HEK293 (cell line): ENCODE measurements at regions not wholly inside any gene's neighbourhood (a gene's known extent, or its start where the extent isn't known, plus 50 kb on each side); places are given as distances from the start of the nearest gene placed in this dataset.
"Not testable (repeated sequence)": the region's sequence is repeated elsewhere in the genome, so short reads cannot be mapped to it uniquely, and the experiment has no call there.

Experiments
- CTCF ChIA-PET: fragments of 350-600 bp; formaldehyde crosslinking; extraction: SDS; loops from one replicate; lab custom pipeline; 2021; ENCODE audit warnings: antibody characterized with exemption; lab: Yijun Ruan, JAX
- POLR2A ChIA-PET: fragments of 300-600 bp; formaldehyde crosslinking; extraction: SDS; loops from one replicate; lab custom pipeline; 2020; ENCODE audit warnings: antibody characterized with exemption, inconsistent platforms; lab: Yijun Ruan, JAX
- H3K27ac ChIP-seq: fragments of 200-500 bp; sonication (Bioruptor generic); 2 replicates; pipeline ENCODE4 v1.5.1; 2014; ENCODE audit warnings: low read depth, low read length, control low read depth, inconsistent platforms; ENCODE audit errors: extremely low read depth
- H3K36me3 ChIP-seq, 2 experiments: fragments of 200-500 bp in 1 of 2; sonication (Bioruptor generic) in 1 of 2; 1 replicate in 1 of 2; 2 replicates in 1 of 2; pipeline ENCODE4 v1.5.1; 2014 to 2017; ENCODE audit warnings: inconsistent platforms in 2 of 2, low read length in 2 of 2; ENCODE audit not compliant: control insufficient read depth in 2 of 2, insufficient read depth in 1 of 2
- H3K4me1 ChIP-seq: fragments of 200-500 bp; sonication (Bioruptor generic); 2 replicates; pipeline ENCODE4 v1.5.1; 2014; ENCODE audit warnings: mild to moderate bottlenecking, low read length, inconsistent platforms; ENCODE audit not compliant: control insufficient read depth, insufficient read depth
- H3K4me3 ChIP-seq: 2 replicates; pipeline ENCODE4 v1.5.1; 2011; ENCODE audit warnings: low read depth, mild to moderate bottlenecking, control low read depth, low read length, moderate library complexity
- H3K9me3 ChIP-seq: fragments of 200-500 bp; sonication (Bioruptor generic); 2 replicates; pipeline ENCODE4 v1.5.1; 2014; ENCODE audit warnings: low read depth, low read length, inconsistent platforms; ENCODE audit not compliant: control insufficient read depth, insufficient read depth
- KLF1 ChIP-seq: fragments of 450-650 bp; formaldehyde crosslinking; IDR thresholded peaks from 2 replicates; pipeline ENCODE4 v1.5.1; 2016; ENCODE audit warnings: missing biosample characterization, missing genetic modification characterization
- KLF8 ChIP-seq: fragments of 450-650 bp; formaldehyde crosslinking; IDR thresholded peaks from 2 replicates; pipeline ENCODE4 v1.5.1; 2016; ENCODE audit warnings: missing biosample characterization, missing genetic modification characterization
- OVOL3 ChIP-seq: fragments of 450-650 bp; formaldehyde crosslinking; IDR thresholded peaks from 2 replicates; pipeline ENCODE4 v1.5.1; 2016; ENCODE audit warnings: missing biosample characterization, missing genetic modification characterization
- REPIN1 ChIP-seq: fragments of 450-650 bp; formaldehyde crosslinking; IDR thresholded peaks from 2 replicates; pipeline ENCODE4 v1.5.1; 2017; ENCODE audit warnings: missing biosample characterization, missing genetic modification characterization, low read depth
- SALL2 ChIP-seq: fragments of 450-650 bp; formaldehyde crosslinking; IDR thresholded peaks from 2 replicates; pipeline ENCODE4 v1.5.0; 2017; ENCODE audit warnings: missing biosample characterization, mild to moderate bottlenecking, missing genetic modification characterization, borderline replicate concordance
- SCRT2 ChIP-seq: fragments of 450-650 bp; formaldehyde crosslinking; IDR thresholded peaks from 2 replicates; pipeline ENCODE4 v1.5.1; 2016; ENCODE audit warnings: missing biosample characterization, missing genetic modification characterization
- TRIM28 ChIP-seq: IDR thresholded peaks from 2 replicates; pipeline ENCODE4 v1.6.1; 2011; ENCODE audit warnings: low read length, control low read depth, borderline replicate concordance
- ZFP3 ChIP-seq: fragments of 450-650 bp; formaldehyde crosslinking; IDR thresholded peaks from 2 replicates; pipeline ENCODE4 v1.5.1; 2016; ENCODE audit warnings: low read depth, missing biosample characterization, missing genetic modification characterization
- ZFP37 ChIP-seq: fragments of 450-650 bp; formaldehyde crosslinking; IDR thresholded peaks from 2 replicates; pipeline ENCODE4 v1.5.1; 2016; ENCODE audit warnings: missing biosample characterization, missing genetic modification characterization
- ZNF174 ChIP-seq: fragments of 450-650 bp; formaldehyde crosslinking; IDR thresholded peaks from 2 replicates; pipeline ENCODE4 v1.5.0; 2017; ENCODE audit warnings: missing biosample characterization, mild to moderate bottlenecking, missing genetic modification characterization
- ZNF221 ChIP-seq: fragments of 450-650 bp; formaldehyde crosslinking; IDR thresholded peaks from 2 replicates; pipeline ENCODE4 v1.5.1; 2017; ENCODE audit warnings: missing biosample characterization, missing genetic modification characterization, borderline replicate concordance
- ZNF26 ChIP-seq: fragments of 450-650 bp; formaldehyde crosslinking; IDR thresholded peaks from 2 replicates; pipeline ENCODE4 v1.5.1; 2016; ENCODE audit warnings: missing biosample characterization, missing genetic modification characterization
- ZNF302 ChIP-seq: fragments of 450-650 bp; formaldehyde crosslinking; IDR thresholded peaks from 2 replicates; pipeline ENCODE4 v1.5.1; 2016; ENCODE audit warnings: missing biosample characterization, missing genetic modification characterization, low read depth
- ZNF335 ChIP-seq: fragments of 450-650 bp; formaldehyde crosslinking; conservative IDR thresholded peaks from 2 replicates; pipeline ENCODE4 v1.5.1; 2016; ENCODE audit warnings: missing biosample characterization, missing genetic modification characterization
- ZNF449 ChIP-seq: fragments of 450-650 bp; formaldehyde crosslinking; IDR thresholded peaks from 2 replicates; pipeline ENCODE4 v1.5.1; 2017; ENCODE audit warnings: missing biosample characterization, mild to moderate bottlenecking, missing genetic modification characterization, moderate library complexity
- ZNF513 ChIP-seq: fragments of 450-650 bp; IDR thresholded peaks from 2 replicates; pipeline ENCODE4 v1.5.1; 2018; ENCODE audit warnings: missing biosample characterization, missing genetic modification characterization
- ZNF596 ChIP-seq: fragments of 450-650 bp; IDR thresholded peaks from 2 replicates; pipeline ENCODE4 v1.5.0; 2018; ENCODE audit warnings: missing biosample characterization, mild to moderate bottlenecking, missing genetic modification characterization, moderate library complexity
- ZNF704 ChIP-seq: fragments of 450-650 bp; formaldehyde crosslinking; IDR thresholded peaks from 2 replicates; pipeline ENCODE4 v1.5.1; 2016; ENCODE audit warnings: missing biosample characterization, missing genetic modification characterization
- ZNF837 ChIP-seq: fragments of 450-650 bp; formaldehyde crosslinking; IDR thresholded peaks from 2 replicates; pipeline ENCODE4 v1.5.1; 2016; ENCODE audit warnings: missing biosample characterization, missing genetic modification characterization
- ZNF843 ChIP-seq: fragments of 450-650 bp; formaldehyde crosslinking; IDR thresholded peaks from 2 replicates; pipeline ENCODE4 v1.5.1; 2016; ENCODE audit warnings: missing biosample characterization, missing genetic modification characterization
- ZSCAN16 ChIP-seq: fragments of 450-650 bp; formaldehyde crosslinking; IDR thresholded peaks from 2 replicates; pipeline ENCODE4 v1.5.1; 2016; ENCODE audit warnings: missing biosample characterization, missing genetic modification characterization
- ZSCAN23 ChIP-seq: fragments of 450-650 bp; formaldehyde crosslinking; IDR thresholded peaks from 2 replicates; pipeline ENCODE4 v1.5.1; 2016; ENCODE audit warnings: missing biosample characterization, missing genetic modification characterization

- Histone ChIP-seq H3K4me3 (no peak overlapping the region), H3K4me1 (no peaks in the 10 kb centered on the region), H3K27ac (no peak overlapping the region), H3K9me3 (no peaks in the 10 kb centered on the region), H3K36me3 (no peaks in the 10 kb centered on the region)
- ChIA-PET CTCF (no interaction called here), POLR2A (no interaction called here)
- no peak for TF ChIP-seq ZNF704 (tag by site-specific recombination)
- TF ChIP-seq ZNF174: no peak
Observed at GRCh38 chr3:3433711-3434110, 254.2 kb upstream of the CRBN start.

- CTCF ChIA-PET: interaction anchor here (0.7 kb wide), 1 partner anchor 268 kb away, joined by 3 read pairs; no protein-coding TSS in a partner anchor
- TF ChIP-seq ZSCAN23: no peak
- no peak for TF ChIP-seq ZNF449 (tag by site-specific recombination)
- TF ChIP-seq TRIM28: no peak
- TF ChIP-seq OVOL3 (tag by site-specific recombination): no peak
- no peak for TF ChIP-seq ZSCAN16 (tag by site-specific recombination)
- TF ChIP-seq SALL2 (tag by site-specific recombination): no peak
- Histone ChIP-seq H3K4me3 (no peak overlapping the region), H3K4me1 (no peaks in the 10 kb centered on the region), H3K9me3 (no peaks in the 10 kb centered on the region), H3K36me3 (no peaks in the 10 kb centered on the region), H3K27ac (no peak overlapping the region)
- POLR2A ChIA-PET: no interaction called here
Observed at GRCh38 chr3:3429841-3430240, 250.3 kb upstream of the CRBN start.

- POLR2A ChIA-PET, H3K4me1 ChIP-seq, CTCF ChIA-PET: not testable (repeated sequence)
Observed at GRCh38 chr3:3407707-3408106, 228.2 kb upstream of the CRBN start.

GRCh38 chr3:3405131-3405530, 225.6 kb upstream of the CRBN start:
- CTCF ChIA-PET: no interaction called here

More at GRCh38 chr3:3407707-3408106, 228.2 kb upstream of the CRBN start:
- H3K36me3 ChIP-seq, H3K4me3 ChIP-seq, H3K27ac ChIP-seq, H3K9me3 ChIP-seq: not testable (repeated sequence)

More at GRCh38 chr3:3405131-3405530, 225.6 kb upstream of the CRBN start:
- H3K36me3 ChIP-seq: no peaks in the 10 kb centered on the region
- no peaks in the 10 kb centered on the region for H3K4me1 ChIP-seq
- H3K27ac ChIP-seq: no peak overlapping the region
- no peaks in the 10 kb centered on the region for H3K9me3 ChIP-seq
- TF ChIP-seq ZNF221 (no peak), ZFP3 (tag by site-specific recombination) (no peak), ZNF513 (tag by site-specific recombination) (no peak), KLF1 (no peak), ZNF26 (no peak), ZFP37 (no peak), KLF8 (tag by site-specific recombination) (no peak), ZNF335 (tag by site-specific recombination) (no peak), ZNF837 (tag by site-specific recombination) (no peak), ZNF449 (tag by site-specific recombination) (no peak), REPIN1 (tag by site-specific recombination) (no peak), ZNF302 (tag by site-specific recombination) (no peak), SCRT2 (tag by site-specific recombination) (no peak), ZNF596 (tag by site-specific recombination) (no peak), ZNF843 (tag by site-specific recombination) (no peak)
- no peak overlapping the region for H3K4me3 ChIP-seq
- POLR2A ChIA-PET: no interaction called here
